OCI-LY1 (cell line): ENCODE measurements at regions not wholly inside any gene's neighbourhood (a gene's known extent, or its start where the extent isn't known, plus 50 kb on each side); places are given as distances from the start of the nearest gene placed in this dataset.

Source experiments
- H2AFZ ChIP-seq: fragments of 200-600 bp; sonication (generic), shearing (Covaris generic); 2 replicates; pipeline ENCODE4 v1.6.0; 2014; ENCODE audit warnings: antibody characterized with exemption, mild to moderate bottlenecking, low read length
- H3F3A ChIP-seq: fragments of 200-600 bp; sonication (generic), shearing (Covaris generic); 2 replicates; pipeline ENCODE4 v1.6.0; 2014; ENCODE audit warnings: mild to moderate bottlenecking, antibody characterized with exemption, low read length, moderate library complexity; ENCODE audit not compliant: insufficient read depth
- H3K27ac ChIP-seq: fragments of 200-600 bp; sonication (generic); 2 replicates; pipeline ENCODE4 v1.5.1; 2014; ENCODE audit warnings: low read length, mixed run types, mild to moderate bottlenecking, low read depth; ENCODE audit not compliant: poor library complexity, severe bottlenecking
- H3K27me3 ChIP-seq: fragments of 200-600 bp; sonication (generic); 2 replicates; pipeline ENCODE4 v1.6.0; 2014; ENCODE audit warnings: antibody characterized with exemption, mild to moderate bottlenecking, low read length, moderate library complexity; ENCODE audit not compliant: insufficient read depth
- H3K36me3 ChIP-seq: fragments of 200-600 bp; sonication (generic); 2 replicates; pipeline ENCODE4 v1.6.1; 2014; ENCODE audit warnings: mild to moderate bottlenecking, antibody characterized with exemption, low read length, moderate library complexity, mixed read lengths; ENCODE audit not compliant: insufficient read depth
- H3K4me1 ChIP-seq: fragments of 200-600 bp; sonication (generic); 2 replicates; pipeline ENCODE4 v1.5.1; 2014; ENCODE audit warnings: mild to moderate bottlenecking, low read length, moderate library complexity; ENCODE audit not compliant: insufficient read depth, severe bottlenecking
- H3K4me2 ChIP-seq: fragments of 200-600 bp; sonication (generic), shearing (Covaris generic); 2 replicates; pipeline ENCODE4 v1.6.1; 2014; ENCODE audit warnings: low read length
- H3K4me3 ChIP-seq: fragments of 200-600 bp; sonication (generic); 2 replicates; pipeline ENCODE4 v1.5.1; 2014; ENCODE audit warnings: low read length, low read depth, mild to moderate bottlenecking, mixed read lengths; ENCODE audit not compliant: poor library complexity, severe bottlenecking
- H3K79me2 ChIP-seq: fragments of 200-600 bp; shearing (Covaris generic); 2 replicates; pipeline ENCODE4 v1.6.1; 2016; ENCODE audit warnings: mixed run types, low read length, mixed read lengths; ENCODE audit not compliant: insufficient read depth
- H3K9ac ChIP-seq: fragments of 200-600 bp; sonication (generic), shearing (Covaris generic); 2 replicates; pipeline ENCODE4 v1.6.1; 2014; ENCODE audit warnings: mild to moderate bottlenecking, low read length, mixed read lengths
- H3K9me2 ChIP-seq: fragments of 200-600 bp; sonication (generic), shearing (Covaris generic); 2 replicates; pipeline ENCODE4 v1.6.1; 2014; ENCODE audit warnings: low read depth, mild to moderate bottlenecking, low read length, mixed read lengths
- H3K9me3 ChIP-seq: fragments of 200-600 bp; shearing (Covaris generic); 2 replicates; pipeline ENCODE4 v1.6.1; 2014; ENCODE audit warnings: low read length, mixed read lengths
- H4K20me1 ChIP-seq: fragments of 200-600 bp; sonication (generic), shearing (Covaris generic); 2 replicates; pipeline ENCODE4 v1.6.0; 2016; ENCODE audit warnings: mild to moderate bottlenecking, low read length; ENCODE audit not compliant: insufficient read depth
- CTCF ChIP-seq: fragments of 200-600 bp; sonication (generic), shearing (Covaris generic); IDR thresholded peaks from 2 replicates; pipeline ENCODE4 v1.5.1; 2017; ENCODE audit warnings: mild to moderate bottlenecking, antibody characterized with exemption, low read length, moderate library complexity, mixed read lengths
- EZH2 ChIP-seq: fragments of 200-600 bp; sonication (generic), shearing (Covaris generic); IDR thresholded peaks from 2 replicates; pipeline ENCODE4 v1.8.0; 2017; ENCODE audit warnings: borderline replicate concordance, mixed run types, mild to moderate bottlenecking, antibody characterized with exemption, low read length, moderate library complexity, mixed read lengths

GRCh38 chr2:147088871-147089270 is 756.0 kb upstream of the ACVR2A start:
- H4K20me1 ChIP-seq: no peaks in the 10 kb centered on the region
- TF ChIP-seq CTCF (no peak), EZH2 (no peak)

GRCh38 chr2:147086715-147087114 is 758.1 kb upstream of the ACVR2A start:
- Histone ChIP-seq H3K36me3 (no peaks in the 10 kb centered on the region), H3K9me2 (no peaks in the 10 kb centered on the region), H3K27ac (no peak overlapping the region), H3K4me3 (no peak overlapping the region), H3K9me3 (no peaks in the 10 kb centered on the region), H4K20me1 (no peaks in the 10 kb centered on the region), H3K27me3 (no peaks in the 10 kb centered on the region), H3K9ac (no peak overlapping the region), H2AFZ (no peak overlapping the region), H3F3A (no peaks in the 10 kb centered on the region), H3K4me1 (no peaks in the 10 kb centered on the region), H3K79me2 (no peaks in the 10 kb centered on the region), H3K4me2 (no peak overlapping the region)
- TF ChIP-seq CTCF: no peak
- TF ChIP-seq EZH2: no peak

More at GRCh38 chr2:147088871-147089270, 756.0 kb upstream of the ACVR2A start:
- no peaks in the 10 kb centered on the region for H3K27me3 ChIP-seq
- no peaks in the 10 kb centered on the region for H3K9me2 ChIP-seq
- no peaks in the 10 kb centered on the region for H3K9me3 ChIP-seq
- no peak overlapping the region for H2AFZ ChIP-seq
- no peak overlapping the region for H3K9ac ChIP-seq
- H3K4me3 ChIP-seq: no peak overlapping the region
- no peak overlapping the region for H3K4me2 ChIP-seq
- no peaks in the 10 kb centered on the region for H3F3A ChIP-seq
- no peaks in the 10 kb centered on the region for H3K79me2 ChIP-seq
- no peaks in the 10 kb centered on the region for H3K4me1 ChIP-seq
- H3K27ac ChIP-seq: no peak overlapping the region
- H3K36me3 ChIP-seq: no peaks in the 10 kb centered on the region

- no peaks in the 10 kb centered on the region for H3K9me3 ChIP-seq
- H3K27ac ChIP-seq: no peak overlapping the region
- H3K4me1 ChIP-seq: no peaks in the 10 kb centered on the region
- TF ChIP-seq CTCF (no peak), EZH2 (no peak)
- H3K79me2 ChIP-seq: no peaks in the 10 kb centered on the region
- no peaks in the 10 kb centered on the region for H3K36me3 ChIP-seq
- H3F3A ChIP-seq: no peaks in the 10 kb centered on the region
- H2AFZ ChIP-seq: no peak overlapping the region
- H3K4me3 ChIP-seq: no peak overlapping the region
- no peaks in the 10 kb centered on the region for H3K9me2 ChIP-seq
- no peak overlapping the region for H3K9ac ChIP-seq
- no peaks in the 10 kb centered on the region for H3K27me3 ChIP-seq
- H4K20me1 ChIP-seq: no peaks in the 10 kb centered on the region
- no peak overlapping the region for H3K4me2 ChIP-seq
Measured at GRCh38 chr2:147083664-147084063, 761.2 kb upstream of the ACVR2A start.
